Naive B cell (primary cell): ENCODE measurements at regions not wholly inside any gene's neighbourhood (a gene's known extent, or its start where the extent isn't known, plus 50 kb on each side); places are given as distances from the start of the nearest gene placed in this dataset.
A peak's percentile ranks its signal among the peaks of the same experiment; 100 is the strongest.

ENCODE experiments used
- ATAC-seq, 2 donors: fragments of 150-1000 bp; cut with Tn5 transposase; 2 replicates each; pipeline ENCODE4 v1.10.0; 2021; ENCODE audit warnings: low read depth in 2 of 2, mild to moderate bottlenecking in 2 of 2, moderate library complexity in 2 of 2
- DNase-seq: peaks from one replicate; pipeline ENCODE4 v3.0.0; 2022
- H3K27ac Mint-ChIP-seq, 6 donors: one replicate each; pipeline ENCODE4 v1.8.0; 2020 to 2022; ENCODE audit warnings: mild to moderate bottlenecking in 6 of 6, mixed read lengths in 6 of 6, moderate library complexity in 5 of 6, inconsistent platforms in 2 of 6
- H3K27me3 Mint-ChIP-seq, 3 donors: one replicate each; pipeline ENCODE4 v1.8.0; 2021 to 2022; ENCODE audit warnings: mixed read lengths in 3 of 3, mild to moderate bottlenecking in 1 of 3
- H3K36me3 Mint-ChIP-seq, 2 donors: one replicate each; pipeline ENCODE4 v1.8.0; 2020 to 2022; ENCODE audit warnings: mixed read lengths in 2 of 2, inconsistent platforms in 1 of 2, mild to moderate bottlenecking in 1 of 2
- H3K4me1 Mint-ChIP-seq, 3 donors: one replicate each; pipeline ENCODE4 v1.8.0; 2020 to 2022; ENCODE audit warnings: mixed read lengths in 3 of 3, inconsistent platforms in 1 of 3, mild to moderate bottlenecking in 1 of 3, moderate library complexity in 1 of 3
- H3K4me3 Mint-ChIP-seq, 8 donors: one replicate each; pipeline ENCODE4 v1.8.0; 2020 to 2022; ENCODE audit warnings: mild to moderate bottlenecking in 8 of 8, mixed read lengths in 8 of 8, moderate library complexity in 8 of 8, inconsistent platforms in 2 of 8
- H3K9me3 Mint-ChIP-seq, 7 donors: one replicate each; pipeline ENCODE4 v1.8.0; 2020 to 2022; ENCODE audit warnings: mixed read lengths in 7 of 7, mild to moderate bottlenecking in 5 of 7, inconsistent platforms in 2 of 7, moderate library complexity in 1 of 7

DNA sequence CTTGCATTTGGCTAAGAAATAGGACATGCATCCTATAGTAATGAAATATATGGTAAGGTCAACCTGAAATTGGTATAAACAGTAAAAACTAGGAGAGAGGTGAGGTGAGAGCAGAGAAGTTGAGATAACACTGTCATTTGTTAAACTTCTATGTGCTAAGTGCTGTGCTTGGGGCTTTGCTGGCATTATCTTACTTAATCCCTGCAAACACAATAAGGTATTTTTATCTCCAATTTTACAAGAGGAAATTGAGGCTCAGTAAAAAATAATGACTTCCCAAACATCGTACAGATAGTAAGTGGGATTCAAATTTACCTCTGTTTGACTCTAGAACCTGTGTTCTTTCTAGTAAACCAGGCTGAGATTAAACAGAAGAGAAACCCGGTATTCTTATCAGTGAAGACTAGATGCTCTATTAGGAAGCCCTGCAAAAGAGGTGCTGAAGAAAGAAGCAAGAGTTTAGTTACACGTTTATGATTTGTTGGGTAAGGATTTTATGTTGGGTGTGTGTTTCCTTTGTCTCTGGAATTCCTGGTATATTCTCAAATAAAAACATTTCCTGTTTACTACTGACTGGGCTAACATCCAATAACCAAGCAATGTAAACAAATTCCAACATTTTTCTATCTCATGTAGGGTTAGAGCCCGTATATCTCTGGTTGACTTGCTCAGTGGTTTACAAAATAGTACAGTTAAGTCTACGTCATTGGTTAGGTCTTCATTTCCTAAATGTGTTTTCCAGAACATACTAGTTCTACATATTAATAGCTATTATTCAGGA lies 137.3 kb upstream of the FNDC3A start:
- H3K4me1 Mint-ChIP-seq: no peaks in the 10 kb centered on the region
- no peak overlapping the region for H3K27ac Mint-ChIP-seq
- H3K9me3 Mint-ChIP-seq: peaks cover 0 to 21% (median 15%) of the 10 kb centered on the region in 7 donors
- no peak overlapping the region for H3K4me3 Mint-ChIP-seq
- peaks cover 0 to 6% (median 4%) of the 10 kb centered on the region in 3 donors for H3K27me3 Mint-ChIP-seq
- DNase-seq (no peak), ATAC-seq (no peak)
- H3K36me3 Mint-ChIP-seq: no peaks in the 10 kb centered on the region

GRCh38 chr13:48839171-48839570 lies 136.5 kb upstream of the FNDC3A start:
- H3K4me1 Mint-ChIP-seq: no peaks in the 10 kb centered on the region
- DNase-seq (no peak), ATAC-seq (no peak)
- H3K27ac Mint-ChIP-seq: no peak overlapping the region
- peaks cover 0 to 15% (median 11%) of the 10 kb centered on the region in 7 donors for H3K9me3 Mint-ChIP-seq
- H3K36me3 Mint-ChIP-seq: no peaks in the 10 kb centered on the region
- H3K27me3 Mint-ChIP-seq: peaks cover 0 to 6% (median 4%) of the 10 kb centered on the region in 3 donors
- no peak overlapping the region for H3K4me3 Mint-ChIP-seq

DNA sequence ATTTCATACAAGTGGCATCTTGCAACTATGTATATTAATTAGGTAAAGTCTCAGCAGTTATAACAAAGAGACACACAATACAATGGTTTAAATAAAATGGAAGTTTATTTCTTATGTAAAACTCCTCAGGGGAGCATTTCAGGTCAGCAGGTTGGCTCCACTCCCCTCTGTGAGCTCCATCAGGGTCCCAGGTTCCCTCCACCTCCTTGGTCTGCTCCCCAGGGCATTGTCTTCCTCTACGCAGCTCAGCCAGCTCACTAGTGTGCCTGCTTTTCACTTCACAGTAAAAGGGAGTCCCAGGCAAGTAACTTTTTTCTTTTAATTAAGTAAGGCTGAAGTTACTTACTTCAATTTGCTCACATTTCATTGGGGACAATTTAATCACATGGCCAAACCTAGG lies 135.3 kb upstream of the FNDC3A start:
- peaks cover 0 to 6% (median 4%) of the 10 kb centered on the region in 3 donors for H3K27me3 Mint-ChIP-seq
- peaks cover 0 to 4% (median 3%) of the 10 kb centered on the region in 7 donors for H3K9me3 Mint-ChIP-seq
- ATAC-seq (no peak), DNase-seq (no peak)
- H3K27ac Mint-ChIP-seq: no peak overlapping the region
- no peaks in the 10 kb centered on the region for H3K36me3 Mint-ChIP-seq
- no peak overlapping the region for H3K4me3 Mint-ChIP-seq
- no peaks in the 10 kb centered on the region for H3K4me1 Mint-ChIP-seq

GRCh38 chr13:48842316-48842715 lies 133.4 kb upstream of the FNDC3A start:
- Mint-ChIP-seq H3K27me3 (peaks cover 0 to 6% (median 4%) of the 10 kb centered on the region in 3 donors), H3K4me3 (no peak overlapping the region)
- ATAC-seq: no peak

GRCh38 chr13:48843630-48844380 lies 131.9 kb upstream of the FNDC3A start:
- Mint-ChIP-seq H3K9me3 (no peaks in the 10 kb centered on the region), H3K27ac (no peak overlapping the region), H3K27me3 (peaks cover 0 to 6% (median 4%) of the 10 kb centered on the region in 3 donors), H3K36me3 (no peaks in the 10 kb centered on the region), H3K4me1 (no peaks in the 10 kb centered on the region), H3K4me3 (no peak overlapping the region)
- ATAC-seq (no peak), DNase-seq (no peak)

More at GRCh38 chr13:48842316-48842715, 133.4 kb upstream of the FNDC3A start:
- Mint-ChIP-seq H3K36me3 (no peaks in the 10 kb centered on the region), H3K4me1 (no peaks in the 10 kb centered on the region), H3K9me3 (no peaks in the 10 kb centered on the region), H3K27ac (peak overlapping the region in 1 of 6 donors; percentile 84)
- DNase-seq: no peak

- Mint-ChIP-seq H3K4me3 (no peak overlapping the region), H3K27ac (no peak overlapping the region), H3K27me3 (peaks cover 0 to 6% (median 5%) of the 10 kb centered on the region in 3 donors), H3K4me1 (no peaks in the 10 kb centered on the region), H3K9me3 (peaks cover 0 to 2% (median 0%) of the 10 kb centered on the region in 7 donors), H3K36me3 (no peaks in the 10 kb centered on the region)
- no peak for DNase-seq
- ATAC-seq: no peak
These were observed 131.0 kb upstream of the FNDC3A start for GRCh38 chr13:48844676-48845075.

GRCh38 chr13:48849515-48849914 lies 126.2 kb upstream of the FNDC3A start:
- DNase-seq (no peak), ATAC-seq (no peak)
- H3K27me3 Mint-ChIP-seq: peaks cover 4 to 23% (median 12%) of the 10 kb centered on the region in 3 donors
- peaks cover 0 to 2% (median 0%) of the 10 kb centered on the region in 7 donors for H3K9me3 Mint-ChIP-seq
- no peaks in the 10 kb centered on the region for H3K4me1 Mint-ChIP-seq
- H3K4me3 Mint-ChIP-seq: no peak overlapping the region
- H3K36me3 Mint-ChIP-seq: no peaks in the 10 kb centered on the region
- no peak overlapping the region for H3K27ac Mint-ChIP-seq

DNA sequence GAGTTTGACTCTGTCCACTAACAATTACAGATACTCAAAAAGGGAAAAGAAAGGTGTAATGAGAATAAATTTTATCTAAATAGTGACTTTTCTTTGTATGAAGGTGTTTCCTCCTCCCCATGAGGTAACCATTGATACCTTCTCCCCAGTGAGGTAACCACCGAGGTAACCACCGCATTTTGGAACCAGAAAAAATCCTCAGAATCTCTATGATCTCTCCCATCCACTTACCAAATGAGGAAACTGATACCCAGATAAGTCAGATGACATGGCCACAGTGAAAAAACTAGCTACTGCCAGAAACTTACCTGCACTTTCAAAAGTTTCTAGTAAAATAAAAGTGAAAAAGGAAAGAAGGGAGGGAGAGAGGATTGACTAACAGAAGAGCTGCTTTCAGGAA lies 124.0 kb upstream of the FNDC3A start:
- no peak overlapping the region for H3K4me3 Mint-ChIP-seq
- H3K4me1 Mint-ChIP-seq: no peaks in the 10 kb centered on the region
- H3K36me3 Mint-ChIP-seq: no peaks in the 10 kb centered on the region
- peaks cover 12 to 23% (median 12%) of the 10 kb centered on the region in 3 donors for H3K27me3 Mint-ChIP-seq
- H3K27ac Mint-ChIP-seq: peak overlapping the region in 1 of 6 donors; percentile 27
- peaks cover 0 to 2% (median 0%) of the 10 kb centered on the region in 7 donors for H3K9me3 Mint-ChIP-seq
- DNase-seq (no peak), ATAC-seq (no peak)

DNA sequence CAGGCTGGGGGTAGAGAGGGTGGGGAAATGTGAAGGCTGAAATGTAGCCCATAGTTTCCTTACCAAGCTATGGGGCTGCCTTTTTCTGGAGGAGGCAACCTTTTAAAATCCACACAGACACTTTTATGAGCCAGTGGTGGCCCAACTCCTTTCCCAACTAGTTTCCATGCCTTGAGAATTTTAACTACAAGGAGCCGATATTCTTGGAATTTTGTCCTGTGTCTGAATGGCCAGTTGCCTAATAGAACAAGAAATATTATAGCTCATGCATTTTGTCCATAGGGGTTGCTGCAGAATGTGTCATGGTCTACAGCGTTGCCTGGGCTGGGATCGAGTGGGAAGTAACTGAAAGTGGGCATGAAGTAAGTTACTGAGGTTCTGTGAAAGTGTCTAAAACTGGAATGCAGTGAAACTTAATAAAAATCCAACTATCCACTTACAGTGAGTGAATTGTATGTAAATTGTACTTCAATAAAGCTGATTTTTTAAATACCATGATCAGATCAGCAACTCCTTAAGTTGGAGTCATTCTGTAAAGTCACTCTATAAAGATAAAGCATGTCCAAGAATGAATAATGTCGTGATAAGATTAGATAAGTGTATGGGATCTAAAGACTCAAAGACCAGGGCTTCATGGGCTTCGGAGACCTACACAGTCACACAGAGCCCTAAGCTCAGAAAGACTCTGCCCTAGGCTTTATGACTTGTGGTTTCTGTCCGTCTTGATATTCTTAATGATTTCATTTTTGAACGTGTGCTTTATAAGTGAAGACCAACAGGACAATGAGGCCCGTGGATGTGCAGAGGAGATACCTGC lies 122.6 kb upstream of the FNDC3A start:
- no peak overlapping the region for H3K4me3 Mint-ChIP-seq
- H3K27me3 Mint-ChIP-seq: peaks cover 12 to 23% (median 12%) of the 10 kb centered on the region in 3 donors
- no peaks in the 10 kb centered on the region for H3K4me1 Mint-ChIP-seq
- H3K36me3 Mint-ChIP-seq: no peaks in the 10 kb centered on the region
- H3K9me3 Mint-ChIP-seq: peaks cover 0 to 2% (median 0%) of the 10 kb centered on the region in 7 donors
- H3K27ac Mint-ChIP-seq: no peak overlapping the region
- ATAC-seq: no peak
- DNase-seq: no peak

DNA sequence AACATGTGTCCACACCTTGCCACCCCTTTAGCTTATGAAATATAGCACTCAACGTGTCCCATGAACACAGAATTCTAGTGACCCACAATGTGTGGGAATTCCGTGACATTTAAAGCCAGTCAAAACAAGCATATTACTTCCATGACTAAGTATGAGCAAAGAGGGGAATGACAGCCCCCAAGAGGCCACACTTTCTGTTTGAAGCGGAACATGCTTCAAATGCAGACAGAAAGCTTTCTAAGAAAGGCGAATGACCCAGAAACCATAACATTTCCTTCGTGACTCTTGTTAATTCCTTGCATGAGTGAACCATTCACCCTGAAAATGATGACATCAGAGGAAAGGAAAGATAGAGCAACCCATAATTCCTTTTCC lies 122.0 kb upstream of the FNDC3A start:
- Mint-ChIP-seq H3K4me1 (no peaks in the 10 kb centered on the region), H3K36me3 (no peaks in the 10 kb centered on the region), H3K9me3 (peaks cover 0 to 2% (median 0%) of the 10 kb centered on the region in 7 donors), H3K27me3 (peaks cover 12 to 23% (median 12%) of the 10 kb centered on the region in 3 donors), H3K27ac (no peak overlapping the region), H3K4me3 (no peak overlapping the region)
- ATAC-seq (no peak), DNase-seq (no peak)

DNA sequence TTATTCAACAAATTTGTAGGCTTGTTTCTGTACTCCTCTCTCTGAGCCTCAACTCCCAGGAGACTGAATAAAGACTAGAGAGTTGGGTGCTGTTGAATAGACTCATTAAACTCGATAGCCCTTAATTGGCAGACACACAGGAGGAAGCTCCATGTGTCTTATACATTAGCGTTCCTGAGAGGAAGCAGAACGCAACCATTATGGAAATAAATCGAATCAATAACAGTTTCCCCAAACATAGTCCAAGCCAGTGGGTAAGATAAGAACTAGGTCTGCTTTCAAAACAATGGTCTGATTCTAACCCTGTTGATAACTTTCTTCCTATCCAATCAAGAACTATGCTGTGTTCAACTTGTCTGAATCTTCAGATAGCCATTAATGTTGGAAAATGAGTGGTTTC lies 118.1 kb upstream of the FNDC3A start:
- Mint-ChIP-seq H3K27ac (no peak overlapping the region), H3K36me3 (no peaks in the 10 kb centered on the region), H3K27me3 (peaks cover 0 to 7% (median 0%) of the 10 kb centered on the region in 3 donors), H3K4me3 (no peak overlapping the region), H3K9me3 (no peaks in the 10 kb centered on the region), H3K4me1 (peaks cover 5 to 9% (median 6%) of the 10 kb centered on the region in 3 donors)
- no peak for ATAC-seq
- DNase-seq: no peak

DNA sequence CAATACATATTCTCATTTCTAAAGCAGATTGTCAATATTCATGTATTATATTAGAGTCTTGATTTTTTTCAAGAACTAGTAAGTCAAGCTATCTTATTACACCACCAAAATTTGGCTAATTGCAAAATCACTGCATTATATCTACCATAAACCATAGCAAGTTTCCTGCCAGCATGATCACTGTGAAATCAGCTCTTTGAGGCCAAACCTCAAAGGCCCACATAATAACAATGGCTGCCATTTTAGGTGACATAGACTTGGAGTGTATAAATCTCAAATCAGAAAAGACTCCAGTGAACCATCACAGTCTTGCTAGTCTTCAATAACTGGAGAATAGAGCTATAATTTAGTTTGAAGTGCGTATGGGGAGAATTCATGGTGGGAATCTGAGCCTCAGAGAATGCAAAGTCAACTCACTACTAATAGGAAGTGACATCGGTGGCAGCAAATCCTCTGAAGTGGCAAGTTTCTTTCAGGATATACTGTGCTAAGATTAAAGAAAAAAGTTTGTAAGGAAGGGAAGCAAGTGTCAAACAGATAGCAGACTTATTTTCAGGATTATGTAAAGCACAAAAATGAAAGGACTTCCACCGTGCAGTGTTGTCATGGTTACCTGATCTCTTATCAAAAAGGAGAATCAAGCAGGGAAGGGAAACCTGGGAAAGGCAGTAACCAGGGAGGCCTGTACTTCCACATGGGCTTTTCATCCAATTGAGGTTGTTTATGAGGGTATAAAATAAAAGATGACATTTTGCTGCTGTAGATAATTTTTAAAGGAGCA lies 117.4 kb upstream of the FNDC3A start:
- no peak for DNase-seq
- H3K27ac Mint-ChIP-seq: no peak overlapping the region

More for the DNA sequence above, 117.4 kb upstream of the FNDC3A start:
- Mint-ChIP-seq H3K36me3 (no peaks in the 10 kb centered on the region), H3K4me1 (peaks cover 5 to 9% (median 6%) of the 10 kb centered on the region in 3 donors), H3K4me3 (no peak overlapping the region), H3K9me3 (no peaks in the 10 kb centered on the region), H3K27me3 (peaks cover 0 to 7% (median 0%) of the 10 kb centered on the region in 3 donors)
- ATAC-seq: no peak
